K562 (cell line): ENCODE measurements at regions not wholly inside any gene's neighbourhood (a gene's known extent, or its start where the extent isn't known, plus 50 kb on each side); places are given as distances from the start of the nearest gene placed in this dataset.

Source experiments
- ATAC-seq: fragments of 200-7000 bp; cut with Tn5 transposase; 3 replicates; pipeline ENCODE4 v1.9.1; 2020; ENCODE audit warnings: moderate library complexity
- BruUV-seq: library from RNA; stranded (reverse); fragments of 400-500 nt; replicated peaks from 2 replicates; lab custom pipeline; 2021; lab: Mats Ljungman, UMichigan
- CTCF ChIA-PET: fragments of 300-600 bp; formaldehyde crosslinking; extraction: SDS; loops from one replicate; lab custom pipeline; 2021; ENCODE audit warnings: low intra/inter-chr PET ratio; lab: Yijun Ruan, JAX
- POLR2A ChIA-PET: fragments of 300-600, 350-650 bp; sonication (Branson Sonifier 250); formaldehyde crosslinking; extraction: SDS; loops from one replicate; lab custom pipeline; 2021; ENCODE audit warnings: antibody characterized with exemption, inconsistent platforms; lab: Yijun Ruan, JAX
- DNase-seq, 4 experiments: peaks; one replicate each; pipeline versions ENCODE4 v3.0.0 to v3.0.0-alpha.2; 2011 to 2018; ENCODE audit warnings: low spot score in 3 of 4, mixed read lengths in 3 of 4; ENCODE audit errors: extremely low read depth in 1 of 4
- FAIRE-seq: peaks from 2 replicates; lab custom pipeline; 2011; peaks lifted over from hg19 to GRCh38; lab: Jason Lieb, UNC
- H2AFZ ChIP-seq: 2 replicates; pipeline ENCODE4 v1.6.0; 2011; ENCODE audit warnings: low read depth, low read length, control low read depth, inconsistent platforms
- H3K27ac ChIP-seq: fragments of 200-600 bp; 3 replicates; pipeline ENCODE4 v1.8.0; 2011; ENCODE audit warnings: low read depth, mild to moderate bottlenecking, control low read depth, inconsistent platforms, low read length, moderate library complexity, mixed read lengths; ENCODE audit errors: extremely low read depth
- H3K27me3 ChIP-seq, 2 experiments: fragments of 300-600 bp in 1 of 2; 2 replicates in 1 of 2; 3 replicates in 1 of 2; pipeline versions ENCODE4 v1.6.0 to v1.8.0; 2011; ENCODE audit warnings: inconsistent platforms in 2 of 2, low read length in 2 of 2, mild to moderate bottlenecking in 1 of 2, mixed read lengths in 1 of 2, moderate library complexity in 1 of 2; ENCODE audit not compliant: control insufficient read depth in 2 of 2, insufficient read depth in 2 of 2
- H3K36me3 ChIP-seq: fragments of 300-600 bp; 3 replicates; pipeline ENCODE4 v1.8.0; 2011; ENCODE audit warnings: mild to moderate bottlenecking, low read length, inconsistent platforms; ENCODE audit not compliant: control insufficient read depth, insufficient read depth
- H3K4me1 ChIP-seq, 2 experiments: fragments of 200-600 bp in 1 of 2; replicated peaks in 1 of 2; 2 replicates in 1 of 2; 3 replicates in 1 of 2; pipeline versions ENCODE4 v1.5.1 to v1.8.0; 2011; ENCODE audit warnings: inconsistent platforms in 2 of 2, low read length in 2 of 2, mild to moderate bottlenecking in 1 of 2, mixed read lengths in 1 of 2, moderate library complexity in 1 of 2; ENCODE audit not compliant: control insufficient read depth in 2 of 2, insufficient read depth in 2 of 2
- H3K4me2 ChIP-seq: 2 replicates; pipeline ENCODE4 v1.6.1; 2011; ENCODE audit warnings: low read length, control low read depth, inconsistent platforms, mixed read lengths; ENCODE audit not compliant: insufficient read depth
- H3K4me3 ChIP-seq: fragments of 200-600 bp; sonication (generic), shearing (Covaris generic); 2 replicates; pipeline ENCODE4 v1.5.1; 2016; ENCODE audit warnings: control low read depth, inconsistent platforms
- H3K79me2 ChIP-seq: fragments of 200-600 bp; 3 replicates; pipeline ENCODE4 v1.8.0; 2011; ENCODE audit warnings: low read length, inconsistent platforms; ENCODE audit not compliant: control insufficient read depth, insufficient read depth
- H3K9ac ChIP-seq, 2 experiments: 2 replicates each; pipeline versions ENCODE4 v1.6.0 to v1.6.1; 2011; ENCODE audit warnings: low read depth in 2 of 2, low read length in 2 of 2, control low read depth in 1 of 2, inconsistent platforms in 1 of 2, mild to moderate bottlenecking in 1 of 2, mixed read lengths in 1 of 2; ENCODE audit not compliant: insufficient read depth in 1 of 2
- H3K9me1 ChIP-seq: one replicate; pipeline ENCODE4 v1.6.0; 2011; ENCODE audit warnings: inconsistent platforms, mild to moderate bottlenecking, low read length, moderate library complexity; ENCODE audit not compliant: control insufficient read depth, insufficient read depth
- H3K9me3 ChIP-seq: replicated peaks from 2 replicates; pipeline ENCODE4 v1.5.1; 2011; ENCODE audit warnings: low read depth, low read length, inconsistent platforms; ENCODE audit not compliant: control insufficient read depth, insufficient read depth
- H4K20me1 ChIP-seq: replicated peaks from 2 replicates; pipeline ENCODE4 v1.6.1; 2011; ENCODE audit warnings: low read length, inconsistent platforms, mixed read lengths; ENCODE audit not compliant: control insufficient read depth, insufficient read depth
- C11orf30 ChIP-seq: fragments of 450-650 bp; IDR thresholded peaks from 2 replicates; pipeline ENCODE4 v1.6.1; 2016; ENCODE audit warnings: low read depth, mild to moderate bottlenecking
- CREM ChIP-seq: IDR thresholded peaks from 2 replicates; pipeline ENCODE4 v1.6.1; 2014; ENCODE audit warnings: antibody characterized with exemption, low read depth
- ETV5 ChIP-seq: sonication (generic); formaldehyde crosslinking; IDR thresholded peaks from 2 replicates; pipeline ENCODE4 v1.4.0; 2020; ENCODE audit warnings: low read depth, mild to moderate bottlenecking, missing genetic modification reagents
- FOS ChIP-seq: IDR thresholded peaks from 3 replicates; pipeline ENCODE4 v1.6.1; 2011; ENCODE audit not compliant: insufficient read length; ENCODE audit errors: extremely low read depth
- MYBL2 ChIP-seq, 2 experiments: fragments of 450-650 bp in 1 of 2; sonication (generic) in 1 of 2; formaldehyde crosslinking in 1 of 2; IDR thresholded peaks; 2 replicates each; pipeline versions ENCODE4 v1.6.1 to v1.8.1; 2017 to 2022; ENCODE audit warnings: borderline replicate concordance in 1 of 2, inconsistent platforms in 1 of 2, low read depth in 1 of 2, mild to moderate bottlenecking in 1 of 2, missing genetic modification reagents in 1 of 2, moderate library complexity in 1 of 2
- PKNOX1 ChIP-seq: fragments of 450-650 bp; IDR thresholded peaks from 2 replicates; pipeline ENCODE4 v1.6.1; 2016
- RBM17 ChIP-seq: fragments of 200-400 bp; formaldehyde crosslinking; IDR thresholded peaks from 2 replicates; pipeline ENCODE4 v1.6.1; 2017; ENCODE audit warnings: low read depth, mild to moderate bottlenecking, low read length, borderline replicate concordance
- RCOR1 ChIP-seq, 2 experiments: IDR thresholded peaks; 2 replicates each; pipeline ENCODE4 v1.6.1; 2012; ENCODE audit warnings: low read depth in 2 of 2, low read length in 2 of 2, borderline replicate concordance in 1 of 2, improper control_type of control experiment in 1 of 2
- RHOXF2B ChIP-seq: fragments of 250-450 bp; sonication (Bioruptor Pico); conservative IDR thresholded peaks from 2 replicates; pipeline ENCODE4 v1.5.1; 2021
- SOX6 ChIP-seq: fragments of 450-650 bp; IDR thresholded peaks from 2 replicates; pipeline ENCODE4 v1.6.1; 2014; ENCODE audit warnings: mild to moderate bottlenecking
- U2AF1 ChIP-seq: fragments of 200-400 bp; formaldehyde crosslinking; optimal IDR thresholded peaks from 2 replicates; pipeline ENCODE3; 2017; ENCODE audit warnings: mild to moderate bottlenecking, low read depth, low read length, moderate library complexity
- ZNF282 ChIP-seq: sonication (generic); formaldehyde crosslinking; IDR thresholded peaks from 2 replicates; pipeline ENCODE4 v1.8.1; 2023; ENCODE audit warnings: missing genetic modification reagents
- WGBS: fragments of 100-300 bp; shearing (Covaris generic); methylation state at CpG from one replicate; pipeline ENCODE4 v1.1.6; 2016; ENCODE audit warnings: low coverage, mixed read lengths; ENCODE audit not compliant: insufficient coverage; ENCODE audit errors: missing lambda C conversion rate; 5-methylcytosine and 5-hydroxymethylcytosine counted together
- in situ Hi-C: fragments of 300-500 bp; cut with MboI; formaldehyde crosslinking; loops from 4 replicates; pipeline ENCODE4 v1.15.0; 2018; ENCODE audit warnings: inconsistent platforms, mixed read lengths
- intact Hi-C: fragments of 100-400 bp; cut with micrococcal nuclease; formaldehyde crosslinking; loops from 2 replicates; pipeline ENCODE4 v1.14.2; 2022
- TF ChIP-seq, protein P1 (sequence below): fragments of 250-450 bp; sonication (Bioruptor Pico); IDR thresholded peaks from 2 replicates; pipeline ENCODE4 v1.8.0; 2022; ENCODE audit warnings: inconsistent platforms, mild to moderate bottlenecking, moderate library complexity, borderline replicate concordance
- TF ChIP-seq, protein P2 (sequence below): sonication (generic); formaldehyde crosslinking; IDR thresholded peaks from 2 replicates; pipeline ENCODE4 v1.8.1; 2023; ENCODE audit warnings: mild to moderate bottlenecking, missing genetic modification reagents
- TF ChIP-seq, protein P3 (sequence below), 2 experiments: fragments of 450-650 bp in 1 of 2; sonication (generic) in 1 of 2; formaldehyde crosslinking; conservative IDR thresholded peaks; 2 replicates each; pipeline versions ENCODE4 v1.4.0 to v1.8.1; 2020 to 2022; ENCODE audit warnings: mild to moderate bottlenecking in 1 of 2, missing genetic modification reagents in 1 of 2

DNA sequence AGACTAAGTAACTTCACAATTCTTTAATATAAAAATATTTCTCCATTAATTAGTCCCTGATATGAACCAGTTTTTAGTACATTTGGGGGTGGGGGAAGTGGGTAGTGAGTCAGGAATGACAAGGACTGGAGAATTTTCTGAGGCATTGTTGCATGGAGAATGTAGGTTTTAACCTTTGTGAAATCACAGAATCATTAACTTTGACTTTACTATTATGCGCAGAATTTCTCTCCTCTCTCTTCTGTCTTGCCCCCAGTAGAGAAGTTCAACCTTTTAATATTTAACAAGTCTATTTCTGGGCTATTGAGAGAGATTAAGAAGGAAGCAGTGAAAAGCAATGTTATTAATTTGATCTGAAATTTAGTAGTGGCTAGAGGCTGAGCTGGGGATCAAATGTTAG is 597.0 kb downstream of the PCDH18 start (continued):
- TF ChIP-seq RCOR1 (IDR thresholded peaks at IDR 0.05; ENCODE audit: borderline replicate concordance in 1 of 2, low read depth in 2 of 2, low read length in 2 of 2), result no peak
- TF ChIP-seq PKNOX1, result no peak
- TF ChIP-seq ZNF282 (CRISPR knock-in tag), result no peak
- TF ChIP-seq FOS, result no peak
- TF ChIP-seq SOX6, result no peak
- no peak for TF ChIP-seq C11orf30
- TF ChIP-seq RHOXF2B (CRISPR knock-in tag), result no peak
- TF ChIP-seq, all 486 proteins: peak for 0

GRCh38 chr4:136934601-136935000 is 597.7 kb downstream of the PCDH18 start:
- Histone ChIP-seq H3K4me2 (no peak overlapping the region), H3K27me3 (no peaks in the 10 kb centered on the region), H4K20me1 (no peaks in the 10 kb centered on the region), H3K9ac (no peak overlapping the region), H3K4me3 (no peak overlapping the region), H3K36me3 (no peaks in the 10 kb centered on the region), H3K79me2 (no peaks in the 10 kb centered on the region), H3K9me1 (no peaks in the 10 kb centered on the region), H3K4me1 (no peaks in the 10 kb centered on the region), H3K9me3 (0 out of 2 replicates have a peak, but pooled peaks cover 1% of the 10 kb centered on the region), H3K27ac (no peak overlapping the region), H2AFZ (no peak overlapping the region)
- POLR2A ChIA-PET, result no interaction called here
- DNase-seq (no peak), FAIRE-seq (no peak), ATAC-seq (no peak)
- CTCF ChIA-PET, result no interaction called here
- intact Hi-C loops (no loop called here), in situ Hi-C loops (no loop called here)
- no TSS peak for BruUV-seq
- WGBS, result no CpG with 5 or more reads among the region's 1 CpG
- TF ChIP-seq ETV5 (CRISPR knock-in tag) (no peak), U2AF1 (no peak), CREM (no peak), RBM17 (no peak), MYBL2 (IDR thresholded peaks at IDR 0.05; ENCODE audit: low read depth) (no peak), MYBL2 (CRISPR knock-in tag; IDR thresholded peaks at IDR 0.05; ENCODE audit: borderline replicate concordance) (no peak), C11orf30 (no peak)
- TF ChIP-seq, protein P1, sequence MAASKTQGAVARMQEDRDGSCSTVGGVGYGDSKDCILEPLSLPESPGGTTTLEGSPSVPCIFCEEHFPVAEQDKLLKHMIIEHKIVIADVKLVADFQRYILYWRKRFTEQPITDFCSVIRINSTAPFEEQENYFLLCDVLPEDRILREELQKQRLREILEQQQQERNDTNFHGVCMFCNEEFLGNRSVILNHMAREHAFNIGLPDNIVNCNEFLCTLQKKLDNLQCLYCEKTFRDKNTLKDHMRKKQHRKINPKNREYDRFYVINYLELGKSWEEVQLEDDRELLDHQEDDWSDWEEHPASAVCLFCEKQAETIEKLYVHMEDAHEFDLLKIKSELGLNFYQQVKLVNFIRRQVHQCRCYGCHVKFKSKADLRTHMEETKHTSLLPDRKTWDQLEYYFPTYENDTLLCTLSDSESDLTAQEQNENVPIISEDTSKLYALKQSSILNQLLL (CRISPR knock-in tag), result no peak
- TF ChIP-seq, protein P2, sequence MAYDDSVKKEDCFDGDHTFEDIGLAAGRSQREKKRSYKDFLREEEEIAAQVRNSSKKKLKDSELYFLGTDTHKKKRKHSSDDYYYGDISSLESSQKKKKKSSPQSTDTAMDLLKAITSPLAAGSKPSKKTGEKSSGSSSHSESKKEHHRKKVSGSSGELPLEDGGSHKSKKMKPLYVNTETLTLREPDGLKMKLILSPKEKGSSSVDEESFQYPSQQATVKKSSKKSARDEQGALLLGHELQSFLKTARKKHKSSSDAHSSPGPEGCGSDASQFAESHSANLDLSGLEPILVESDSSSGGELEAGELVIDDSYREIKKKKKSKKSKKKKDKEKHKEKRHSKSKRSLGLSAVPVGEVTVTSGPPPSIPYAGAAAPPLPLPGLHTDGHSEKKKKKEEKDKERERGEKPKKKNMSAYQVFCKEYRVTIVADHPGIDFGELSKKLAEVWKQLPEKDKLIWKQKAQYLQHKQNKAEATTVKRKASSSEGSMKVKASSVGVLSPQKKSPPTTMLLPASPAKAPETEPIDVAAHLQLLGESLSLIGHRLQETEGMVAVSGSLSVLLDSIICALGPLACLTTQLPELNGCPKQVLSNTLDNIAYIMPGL (CRISPR knock-in tag), result no peak
- TF ChIP-seq, protein P3, sequence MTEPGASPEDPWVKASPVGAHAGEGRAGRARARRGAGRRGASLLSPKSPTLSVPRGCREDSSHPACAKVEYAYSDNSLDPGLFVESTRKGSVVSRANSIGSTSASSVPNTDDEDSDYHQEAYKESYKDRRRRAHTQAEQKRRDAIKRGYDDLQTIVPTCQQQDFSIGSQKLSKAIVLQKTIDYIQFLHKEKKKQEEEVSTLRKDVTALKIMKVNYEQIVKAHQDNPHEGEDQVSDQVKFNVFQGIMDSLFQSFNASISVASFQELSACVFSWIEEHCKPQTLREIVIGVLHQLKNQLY (CRISPR knock-in tag; conservative IDR thresholded peaks at IDR 0.05), result no peak
